HepG2 (cell line): ENCODE measurements at regions not wholly inside any gene's neighbourhood (a gene's known extent, or its start where the extent isn't known, plus 50 kb on each side); places are given as distances from the start of the nearest gene placed in this dataset.

Experiments used
- ETS1 ChIP-seq: sonication (generic); formaldehyde crosslinking; IDR thresholded peaks from 2 replicates; pipeline ENCODE4 v1.4.0; 2020; ENCODE audit warnings: missing genetic modification reagents
- HBP1 ChIP-seq: IDR thresholded peaks from 2 replicates; pipeline ENCODE4 v1.6.1; 2016; ENCODE audit warnings: low read depth, control low read depth
- HINFP ChIP-seq: sonication (generic); formaldehyde crosslinking; IDR thresholded peaks from 2 replicates; pipeline ENCODE4 v1.4.0; 2020; ENCODE audit warnings: low read depth, mild to moderate bottlenecking, missing genetic modification reagents
- HMG20A ChIP-seq: IDR thresholded peaks from 2 replicates; pipeline ENCODE4 v1.6.1; 2016; ENCODE audit warnings: borderline replicate concordance
- MXI1 ChIP-seq: IDR thresholded peaks from 3 replicates; pipeline ENCODE4 v1.6.1; 2012; ENCODE audit warnings: low read depth, low read length, inconsistent platforms, borderline replicate concordance
- RCOR2 ChIP-seq: IDR thresholded peaks from 2 replicates; pipeline ENCODE4 v1.6.1; 2016; ENCODE audit warnings: missing biosample characterization, missing genetic modification reagents
- YY1 ChIP-seq: IDR thresholded peaks from 2 replicates; pipeline ENCODE4 v1.6.1; 2011; ENCODE audit warnings: low read length, low read depth, moderate library complexity, mild to moderate bottlenecking; ENCODE audit not compliant: insufficient read depth, insufficient replicate concordance
- ZBED4 ChIP-seq: sonication (generic); formaldehyde crosslinking; IDR thresholded peaks from 2 replicates; pipeline ENCODE4 v1.4.0; 2020; ENCODE audit warnings: missing genetic modification reagents, borderline replicate concordance
- ZFP36L1 ChIP-seq: sonication (generic); formaldehyde crosslinking; IDR thresholded peaks from 2 replicates; pipeline ENCODE4 v1.8.0; 2022; ENCODE audit warnings: mild to moderate bottlenecking, missing genetic modification reagents, moderate library complexity
- ZMAT5 ChIP-seq: sonication (generic); formaldehyde crosslinking; IDR thresholded peaks from 2 replicates; pipeline ENCODE4 v1.5.0; 2020; ENCODE audit warnings: mild to moderate bottlenecking, low read depth, missing genetic modification reagents, borderline replicate concordance
- ZNF142 ChIP-seq: sonication (generic); formaldehyde crosslinking; IDR thresholded peaks from 2 replicates; pipeline ENCODE4 v1.4.0; 2020; ENCODE audit warnings: missing genetic modification reagents
- ZNF326 ChIP-seq: sonication (generic); formaldehyde crosslinking; IDR thresholded peaks from 2 replicates; pipeline ENCODE4 v1.4.0; 2020; ENCODE audit warnings: missing genetic modification reagents, borderline replicate concordance
- ZNF34 ChIP-seq: sonication (generic); formaldehyde crosslinking; IDR thresholded peaks from 2 replicates; pipeline ENCODE4 v1.4.0; 2020; ENCODE audit warnings: mild to moderate bottlenecking, missing genetic modification reagents, borderline replicate concordance

- TF ChIP-seq ZNF142 (CRISPR knock-in tag) (no peak; the same call in 1 of the 2 replicates), ZNF34 (CRISPR knock-in tag) (no peak), MXI1 (no peak), ETS1 (CRISPR knock-in tag) (no peak), YY1 (no peak), ZNF326 (no peak), ZBED4 (CRISPR knock-in tag) (no peak), RCOR2 (no peak), HBP1 (CRISPR knock-in tag) (no peak), HMG20A (CRISPR knock-in tag) (no peak), ZMAT5 (no peak), ZFP36L1 (CRISPR knock-in tag) (no peak), HINFP (no peak)
Measured at GRCh38 chr16:80466024-80466987, 74.5 kb upstream of the DYNLRB2 start (continued).
